HepG2 (cell line): ENCODE measurements at regions not wholly inside any gene's neighbourhood (a gene's known extent, or its start where the extent isn't known, plus 50 kb on each side); places are given as distances from the start of the nearest gene placed in this dataset.

Source experiments
- ATAC-seq: fragments of 200-7000 bp; cut with Tn5 transposase; 3 replicates; pipeline ENCODE4 v1.9.1; 2020; ENCODE audit warnings: mild to moderate bottlenecking, moderate library complexity
- BruUV-seq: library from RNA; stranded (reverse); fragments of 400-500 nt; replicated peaks from 2 replicates; lab custom pipeline; 2021; lab: Mats Ljungman, UMichigan
- CTCF ChIA-PET: fragments of 300-600 bp; formaldehyde crosslinking; extraction: SDS; loops from one replicate; lab custom pipeline; 2021; ENCODE audit warnings: low total read pairs, inconsistent platforms, low intra/inter-chr PET ratio; lab: Yijun Ruan, JAX
- POLR2A ChIA-PET: fragments of 350-600 bp; sonication (Branson Sonifier 250); formaldehyde crosslinking; loops from one replicate; lab custom pipeline; 2020; ENCODE audit warnings: antibody characterized with exemption, inconsistent platforms; lab: Yijun Ruan, JAX
- DNase-seq: peaks from one replicate; pipeline ENCODE4 v3.0.0-alpha.2; 2015; ENCODE audit warnings: low spot score
- FAIRE-seq: peaks from 3 replicates; lab custom pipeline; 2011; peaks lifted over from hg19 to GRCh38; lab: Jason Lieb, UNC
- H2AFZ ChIP-seq: one replicate; pipeline ENCODE4 v1.6.1; 2011; ENCODE audit warnings: low read length, inconsistent platforms
- H3K27ac ChIP-seq: fragments of 300-600 bp; 3 replicates; pipeline ENCODE4 v1.8.0; 2011; ENCODE audit warnings: mixed run types, mild to moderate bottlenecking, mixed read lengths, low read length, inconsistent platforms; ENCODE audit not compliant: insufficient read depth; ENCODE audit errors: extremely low read length
- H3K27me3 ChIP-seq, 2 experiments: fragments of 200-600 bp in 1 of 2; 2 replicates in 1 of 2; 3 replicates in 1 of 2; pipeline versions ENCODE4 v1.6.0 to v1.8.0; 2011; ENCODE audit warnings: low read length in 2 of 2, mild to moderate bottlenecking in 2 of 2, moderate library complexity in 2 of 2, inconsistent platforms in 1 of 2; ENCODE audit not compliant: insufficient read depth in 2 of 2, control insufficient read depth in 1 of 2
- H3K36me3 ChIP-seq, 2 experiments: fragments of 200-600 bp in 1 of 2; replicated peaks in 1 of 2; 2 replicates in 1 of 2; 3 replicates in 1 of 2; pipeline versions ENCODE4 v1.5.1 to v1.8.0; 2011; ENCODE audit warnings: low read length in 2 of 2, inconsistent platforms in 1 of 2; ENCODE audit not compliant: insufficient read depth in 2 of 2, control insufficient read depth in 1 of 2
- H3K4me1 ChIP-seq: 2 replicates; pipeline ENCODE4 v1.5.1; 2012; ENCODE audit warnings: low read length, inconsistent platforms; ENCODE audit not compliant: insufficient read depth
- H3K4me2 ChIP-seq: 2 replicates; pipeline ENCODE4 v1.6.0; 2011; ENCODE audit warnings: low read depth, low read length, inconsistent platforms
- H3K4me3 ChIP-seq, 3 experiments: fragments of 200-600 bp in 1 of 3; sonication (generic), shearing (Covaris generic) in 1 of 3; replicated peaks in 1 of 3; 2 replicates each; pipeline ENCODE4 v1.5.1; 2011 to 2016; ENCODE audit warnings: low read length in 3 of 3, inconsistent platforms in 2 of 3, low read depth in 2 of 3, mild to moderate bottlenecking in 2 of 3, control low read depth in 1 of 3, mixed read lengths in 1 of 3; ENCODE audit not compliant: insufficient read depth in 1 of 3
- H3K79me2 ChIP-seq: one replicate; pipeline ENCODE4 v1.6.1; 2011; ENCODE audit warnings: low read length, inconsistent platforms; ENCODE audit not compliant: insufficient read depth
- H3K9ac ChIP-seq: 2 replicates; pipeline ENCODE4 v1.6.0; 2011; ENCODE audit warnings: mild to moderate bottlenecking, low read depth, low read length, inconsistent platforms; ENCODE audit not compliant: insufficient read depth
- H3K9me3 ChIP-seq: 2 replicates; pipeline ENCODE4 v1.5.1; 2012; ENCODE audit warnings: mild to moderate bottlenecking, low read length
- H4K20me1 ChIP-seq: 2 replicates; pipeline ENCODE4 v1.6.0; 2011; ENCODE audit warnings: inconsistent platforms, mild to moderate bottlenecking, low read length, moderate library complexity; ENCODE audit not compliant: insufficient read depth
- ARNTL ChIP-seq: sonication (generic); formaldehyde crosslinking; IDR thresholded peaks from 2 replicates; pipeline ENCODE4 v1.4.0; 2020; ENCODE audit warnings: mild to moderate bottlenecking, missing genetic modification reagents
- ATF7 ChIP-seq, 2 experiments: fragments of 450-650 bp in 1 of 2; sonication (generic) in 1 of 2; formaldehyde crosslinking in 1 of 2; IDR thresholded peaks; 2 replicates each; pipeline versions ENCODE4 v1.4.0 to v1.6.1; 2016 to 2020; ENCODE audit warnings: antibody characterized with exemption in 1 of 2, mild to moderate bottlenecking in 1 of 2, missing genetic modification reagents in 1 of 2
- CEBPB ChIP-seq: IDR thresholded peaks from 2 replicates; pipeline ENCODE4 v1.6.1; 2011; ENCODE audit warnings: low read depth, low read length, improper control_type of control experiment, borderline replicate concordance
- CREB1 ChIP-seq, 2 experiments: fragments of 450-650 bp in 1 of 2; IDR thresholded peaks; 2 replicates each; pipeline ENCODE4 v1.6.1; 2016 to 2017; ENCODE audit warnings: control low read depth in 1 of 2, mild to moderate bottlenecking in 1 of 2, missing compliant biosample characterization in 1 of 2, missing genetic modification characterization in 1 of 2
- FLYWCH1 ChIP-seq: sonication (generic); formaldehyde crosslinking; IDR thresholded peaks from 2 replicates; pipeline ENCODE4 v1.8.1; 2023; ENCODE audit warnings: mild to moderate bottlenecking, missing genetic modification reagents
- HNRNPK ChIP-seq: fragments of 200-400 bp; formaldehyde crosslinking; IDR thresholded peaks from 2 replicates; pipeline ENCODE4 v1.6.1; 2018; ENCODE audit warnings: low read length, low read depth, moderate library complexity, mild to moderate bottlenecking; ENCODE audit not compliant: poor library complexity, severe bottlenecking
- NR2F2 ChIP-seq: IDR thresholded peaks from 2 replicates; pipeline ENCODE4 v1.6.1; 2012; ENCODE audit warnings: low read depth, inconsistent platforms, borderline replicate concordance
- PCBP1 ChIP-seq: fragments of 200-400 bp; formaldehyde crosslinking; IDR thresholded peaks from 2 replicates; pipeline ENCODE4 v1.6.1; 2017; ENCODE audit warnings: mild to moderate bottlenecking, low read depth, low read length, borderline replicate concordance
- SAFB2 ChIP-seq: sonication (generic); formaldehyde crosslinking; IDR thresholded peaks from 2 replicates; pipeline ENCODE4 v1.5.1; 2020; ENCODE audit warnings: missing genetic modification reagents, low read depth, mild to moderate bottlenecking, borderline replicate concordance
- ZNF282 ChIP-seq: fragments of 450-650 bp; IDR thresholded peaks from 2 replicates; pipeline ENCODE4 v1.6.1; 2018; ENCODE audit not compliant: partially characterized antibody
- ZNF383 ChIP-seq: sonication (generic); formaldehyde crosslinking; IDR thresholded peaks from 2 replicates; pipeline ENCODE4 v1.4.0; 2020; ENCODE audit warnings: missing genetic modification reagents, mild to moderate bottlenecking, borderline replicate concordance
- ZSCAN31 ChIP-seq: sonication (generic); formaldehyde crosslinking; IDR thresholded peaks from 2 replicates; pipeline ENCODE4 v1.5.0; 2020; ENCODE audit warnings: low read depth, mild to moderate bottlenecking, missing genetic modification reagents
- WGBS: methylation state at CpG from one replicate; pipeline ENCODE4 v1.1.6; 2017; ENCODE audit warnings: low lambda C conversion rate; 5-methylcytosine and 5-hydroxymethylcytosine counted together
- in situ Hi-C: cut with HindIII; loops from 2 replicates; pipeline ENCODE4 v1.10.0; 2017; ENCODE audit warnings: low pct_unique_long_range_greater_than_20kb; ENCODE audit not compliant: extremely low pct_ligation_motif_present
- intact Hi-C: fragments of 100-400 bp; cut with micrococcal nuclease; formaldehyde crosslinking; loops from one replicate; pipeline ENCODE4 v1.10.0; 2022; ENCODE audit not compliant: unreplicated experiment
- TF ChIP-seq, protein P1 (sequence below): sonication (generic); formaldehyde crosslinking; IDR thresholded peaks from 2 replicates; pipeline ENCODE4 v1.8.0; 2022; ENCODE audit warnings: mild to moderate bottlenecking, missing genetic modification reagents, borderline replicate concordance
- TF ChIP-seq, protein P2 (sequence below): sonication (generic); formaldehyde crosslinking; IDR thresholded peaks from 2 replicates; pipeline ENCODE4 v1.5.0; 2020; ENCODE audit warnings: mild to moderate bottlenecking, missing genetic modification reagents

GRCh38 chr10:21246178-21246577 lies 279.3 kb downstream of the SKIDA1 start:
- FAIRE-seq (no peak), ATAC-seq (no peak), DNase-seq (no peak)
- ChIA-PET POLR2A (no interaction called here), CTCF (no interaction called here)
- no peaks in the 10 kb centered on the region for H3K9me3 ChIP-seq
- H3K79me2 ChIP-seq = no peaks in the 10 kb centered on the region
- H3K27me3 ChIP-seq = peaks cover 0 to 4% of the 10 kb centered on the region in 2 experiments; a peak in 1 of 5 replicates
- no peak overlapping the region for H2AFZ ChIP-seq
- H3K27ac ChIP-seq = no peak overlapping the region
- intact Hi-C loops = no loop called here
- no peaks in the 10 kb centered on the region for H3K36me3 ChIP-seq
- no TSS peak for BruUV-seq
- no peaks in the 10 kb centered on the region for H4K20me1 ChIP-seq
- in situ Hi-C loops = no loop called here
- H3K4me3 ChIP-seq = no peak overlapping the region
- H3K4me1 ChIP-seq = no peaks in the 10 kb centered on the region
- H3K9ac ChIP-seq = no peak overlapping the region
- TF ChIP-seq, protein P1, sequence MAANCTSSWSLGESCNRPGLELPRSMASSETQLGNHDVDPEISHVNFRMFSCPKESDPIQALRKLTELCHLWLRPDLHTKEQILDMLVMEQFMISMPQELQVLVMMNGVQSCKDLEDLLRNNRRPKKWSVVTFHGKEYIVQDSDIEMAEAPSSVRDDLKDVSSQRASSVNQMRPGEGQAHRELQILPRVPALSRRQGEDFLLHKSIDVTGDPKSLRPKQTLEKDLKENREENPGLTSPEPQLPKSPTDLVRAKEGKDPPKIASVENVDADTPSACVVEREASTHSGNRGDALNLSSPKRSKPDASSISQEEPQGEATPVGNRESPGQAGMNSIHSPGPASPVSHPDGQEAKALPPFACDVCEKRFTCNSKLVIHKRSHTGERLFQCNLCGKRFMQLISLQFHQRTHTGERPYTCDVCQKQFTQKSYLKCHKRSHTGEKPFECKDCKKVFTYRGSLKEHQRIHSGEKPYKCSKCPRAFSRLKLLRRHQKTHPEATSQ = no peak
- peak; percentile 54; the same call in 1 of the 2 replicates for TF ChIP-seq ATF7 (IDR thresholded peaks at IDR 0.05)
- no peak for TF ChIP-seq ATF7 (CRISPR knock-in tag; IDR thresholded peaks at IDR 0.05)
- peak; percentile 36; the same call in 1 of the 2 replicates for TF ChIP-seq CEBPB
- TF ChIP-seq CREB1 (IDR thresholded peaks at IDR 0.05) = peak; percentile 61
- no peak for TF ChIP-seq CREB1 (CRISPR knock-in tag; IDR thresholded peaks at IDR 0.05)
- TF ChIP-seq, all 625 proteins: peak for 3
- no peak overlapping the region for H3K4me2 ChIP-seq
- WGBS = 26% methylated on average over 5 of the region's 5 CpGs

GRCh38 chr10:21243748-21244257 lies 281.7 kb downstream of the SKIDA1 start:
- no peak for FAIRE-seq
- 57% methylated on average over 8 of the region's 8 CpGs for WGBS
- no TSS peak for BruUV-seq

More at GRCh38 chr10:21243748-21244257, 281.7 kb downstream of the SKIDA1 start:
- Histone ChIP-seq H3K9me3 (no peaks in the 10 kb centered on the region), H3K4me3 (no peak overlapping the region), H4K20me1 (no peaks in the 10 kb centered on the region), H3K9ac (no peak overlapping the region), H2AFZ (no peak overlapping the region), H3K4me2 (no peak overlapping the region), H3K36me3 (no peaks in the 10 kb centered on the region), H3K27me3 (peaks cover 0 to 4% of the 10 kb centered on the region in 2 experiments; a peak in 1 of 5 replicates), H3K79me2 (no peaks in the 10 kb centered on the region), H3K4me1 (no peaks in the 10 kb centered on the region), H3K27ac (no peak overlapping the region)
- in situ Hi-C loops = no loop called here
- DNase-seq = no peak
- no peak for ATAC-seq
- TF ChIP-seq NR2F2 (no peak), ZNF282 (peak; percentile 30), SAFB2 (CRISPR knock-in tag) (no peak), ARNTL (CRISPR knock-in tag) (no peak), ZSCAN31 (CRISPR knock-in tag) (no peak), FLYWCH1 (CRISPR knock-in tag) (no peak), PCBP1 (0 out of 2 replicates have a peak, but pooled peaks have one; percentile 68), HNRNPK (peak; percentile 97), ZNF383 (CRISPR knock-in tag) (no peak)
- TF ChIP-seq, protein P2, sequence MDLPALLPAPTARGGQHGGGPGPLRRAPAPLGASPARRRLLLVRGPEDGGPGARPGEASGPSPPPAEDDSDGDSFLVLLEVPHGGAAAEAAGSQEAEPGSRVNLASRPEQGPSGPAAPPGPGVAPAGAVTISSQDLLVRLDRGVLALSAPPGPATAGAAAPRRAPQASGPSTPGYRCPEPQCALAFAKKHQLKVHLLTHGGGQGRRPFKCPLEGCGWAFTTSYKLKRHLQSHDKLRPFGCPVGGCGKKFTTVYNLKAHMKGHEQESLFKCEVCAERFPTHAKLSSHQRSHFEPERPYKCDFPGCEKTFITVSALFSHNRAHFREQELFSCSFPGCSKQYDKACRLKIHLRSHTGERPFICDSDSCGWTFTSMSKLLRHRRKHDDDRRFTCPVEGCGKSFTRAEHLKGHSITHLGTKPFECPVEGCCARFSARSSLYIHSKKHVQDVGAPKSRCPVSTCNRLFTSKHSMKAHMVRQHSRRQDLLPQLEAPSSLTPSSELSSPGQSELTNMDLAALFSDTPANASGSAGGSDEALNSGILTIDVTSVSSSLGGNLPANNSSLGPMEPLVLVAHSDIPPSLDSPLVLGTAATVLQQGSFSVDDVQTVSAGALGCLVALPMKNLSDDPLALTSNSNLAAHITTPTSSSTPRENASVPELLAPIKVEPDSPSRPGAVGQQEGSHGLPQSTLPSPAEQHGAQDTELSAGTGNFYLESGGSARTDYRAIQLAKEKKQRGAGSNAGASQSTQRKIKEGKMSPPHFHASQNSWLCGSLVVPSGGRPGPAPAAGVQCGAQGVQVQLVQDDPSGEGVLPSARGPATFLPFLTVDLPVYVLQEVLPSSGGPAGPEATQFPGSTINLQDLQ = no peak
- intact Hi-C loops = no loop called here
- ChIA-PET POLR2A (no interaction called here), CTCF (no interaction called here)
